IMR-90 (cell line): ENCODE measurements at regions not wholly inside any gene's neighbourhood (a gene's known extent, or its start where the extent isn't known, plus 50 kb on each side); places are given as distances from the start of the nearest gene placed in this dataset.
A peak's percentile ranks its signal among the peaks of the same experiment; 100 is the strongest.

ENCODE experiments used
- ATAC-seq: fragments of 200-7000 bp; cut with Tn5 transposase; 2 replicates; pipeline ENCODE4 v1.9.1; 2020; ENCODE audit warnings: low read depth, mild to moderate bottlenecking, moderate library complexity
- BruUV-seq: library from RNA; stranded (reverse); fragments of 400-500 nt; replicated peaks from 2 replicates; lab custom pipeline; 2021; lab: Mats Ljungman, UMichigan
- CTCF ChIA-PET: fragments of 300-600 bp; formaldehyde crosslinking; extraction: SDS; loops from one replicate; lab custom pipeline; 2021; ENCODE audit warnings: antibody characterized with exemption; lab: Yijun Ruan, JAX
- POLR2A ChIA-PET: fragments of 300-600 bp; sonication (Branson Sonifier 250); formaldehyde crosslinking; loops from one replicate; lab custom pipeline; 2022; ENCODE audit warnings: antibody characterized with exemption; ENCODE audit not compliant: unreplicated experiment; lab: Charles Lee
- DNase-seq: peaks from one replicate; pipeline ENCODE4 v3.0.0; 2013
- H2AFZ ChIP-seq: replicated peaks from 2 replicates; pipeline ENCODE3; 2013; ENCODE audit warnings: low read length, mild to moderate bottlenecking; ENCODE audit not compliant: poor library complexity
- H2AK5ac ChIP-seq: 2 replicates; pipeline ENCODE4 v1.6.1; 2013; ENCODE audit warnings: low read depth, low read length, inconsistent platforms
- H2AK9ac ChIP-seq: replicated peaks from 2 replicates; pipeline ENCODE3; 2013; ENCODE audit warnings: mild to moderate bottlenecking, low read depth, low read length, moderate library complexity; ENCODE audit not compliant: poor library complexity
- H2BK120ac ChIP-seq: 2 replicates; pipeline ENCODE4 v1.6.1; 2013; ENCODE audit warnings: low read depth, low read length, inconsistent platforms
- H2BK15ac ChIP-seq: 3 replicates; pipeline ENCODE4 v1.6.1; 2013; ENCODE audit warnings: low read depth, low read length, inconsistent platforms
- H2BK20ac ChIP-seq: 2 replicates; pipeline ENCODE4 v1.6.1; 2013; ENCODE audit warnings: low read depth, mild to moderate bottlenecking, inconsistent platforms, low read length, moderate library complexity
- H2BK5ac ChIP-seq: 2 replicates; pipeline ENCODE4 v1.6.1; 2013; ENCODE audit warnings: mild to moderate bottlenecking, low read depth, low read length, inconsistent platforms; ENCODE audit not compliant: poor library complexity, severe bottlenecking
- H3K14ac ChIP-seq: replicated peaks from 2 replicates; pipeline ENCODE4 v1.6.1; 2013; ENCODE audit warnings: low read depth, low read length, inconsistent platforms
- H3K18ac ChIP-seq: 2 replicates; pipeline ENCODE4 v1.6.1; 2013; ENCODE audit warnings: low read depth, low read length, control low read depth
- H3K23ac ChIP-seq: 2 replicates; pipeline ENCODE4 v1.6.1; 2013; ENCODE audit warnings: low read depth, low read length, inconsistent platforms
- H3K27ac ChIP-seq: 2 replicates; pipeline ENCODE4 v1.5.1; 2013; ENCODE audit warnings: mild to moderate bottlenecking, control low read depth, low read length; ENCODE audit not compliant: insufficient read depth
- H3K27me3 ChIP-seq: 2 replicates; pipeline ENCODE4 v1.6.1; 2013; ENCODE audit warnings: low read length; ENCODE audit not compliant: control insufficient read depth, insufficient read depth
- H3K36me3 ChIP-seq: 2 replicates; pipeline ENCODE4 v1.6.1; 2013; ENCODE audit warnings: low read length, mixed read lengths; ENCODE audit not compliant: control insufficient read depth, insufficient read depth
- H3K4ac ChIP-seq: 2 replicates; pipeline ENCODE4 v1.6.1; 2013; ENCODE audit warnings: low read depth, low read length, inconsistent platforms
- H3K4me1 ChIP-seq: 2 replicates; pipeline ENCODE4 v1.6.1; 2013; ENCODE audit warnings: low read length, mixed read lengths; ENCODE audit not compliant: control insufficient read depth, insufficient read depth
- H3K4me2 ChIP-seq: 2 replicates; pipeline ENCODE4 v1.6.1; 2013; ENCODE audit warnings: low read depth, mild to moderate bottlenecking, control low read depth, low read length, moderate library complexity
- H3K4me3 ChIP-seq: 2 replicates; pipeline ENCODE4 v1.5.1; 2013; ENCODE audit warnings: low read depth, mild to moderate bottlenecking, control low read depth, low read length, moderate library complexity; ENCODE audit not compliant: insufficient read depth
- H3K56ac ChIP-seq: 2 replicates; pipeline ENCODE4 v1.6.1; 2013; ENCODE audit warnings: low read length, inconsistent platforms; ENCODE audit not compliant: insufficient read depth; ENCODE audit errors: extremely low read depth
- H3K79me1 ChIP-seq, 2 experiments: 2 replicates each; pipeline ENCODE4 v1.6.1; 2013; ENCODE audit warnings: low read length in 2 of 2, inconsistent platforms in 1 of 2, low read depth in 1 of 2
- H3K9ac ChIP-seq: 2 replicates; pipeline ENCODE4 v1.6.1; 2013; ENCODE audit warnings: low read depth, low read length, control low read depth
- H3K9me1 ChIP-seq: 2 replicates; pipeline ENCODE4 v1.6.1; 2013; ENCODE audit warnings: low read length, inconsistent platforms; ENCODE audit not compliant: insufficient read depth
- H3K9me3 ChIP-seq: 2 replicates; pipeline ENCODE4 v1.6.1; 2013; ENCODE audit warnings: low read length; ENCODE audit not compliant: control insufficient read depth, insufficient read depth
- H4K20me1 ChIP-seq: 2 replicates; pipeline ENCODE4 v1.6.1; 2013; ENCODE audit warnings: low read length, inconsistent platforms; ENCODE audit not compliant: insufficient read depth
- H4K5ac ChIP-seq: 2 replicates; pipeline ENCODE4 v1.6.1; 2013; ENCODE audit warnings: mild to moderate bottlenecking, low read depth, low read length, control low read depth
- H4K8ac ChIP-seq, 2 experiments: 2 replicates each; pipeline ENCODE4 v1.6.1; 2013; ENCODE audit warnings: low read depth in 2 of 2, low read length in 2 of 2, control low read depth in 1 of 2, inconsistent platforms in 1 of 2
- H4K91ac ChIP-seq: 2 replicates; pipeline ENCODE4 v1.6.1; 2013; ENCODE audit warnings: low read depth, low read length, inconsistent platforms; ENCODE audit not compliant: insufficient read depth
- BHLHE40 ChIP-seq: fragments of 150-350 bp; IDR thresholded peaks from 2 replicates; pipeline ENCODE4 v1.6.1; 2016; ENCODE audit warnings: mild to moderate bottlenecking, low read depth, low read length
- CEBPB ChIP-seq: IDR thresholded peaks from 2 replicates; pipeline ENCODE4 v1.6.1; 2012; ENCODE audit warnings: low read depth, low read length, improper control_type of control experiment
- CHD1 ChIP-seq: IDR thresholded peaks from 2 replicates; pipeline ENCODE4 v1.6.1; 2012; ENCODE audit warnings: low read depth, low read length, improper control_type of control experiment
- FOS ChIP-seq: fragments of 150-350 bp; IDR thresholded peaks from 2 replicates; pipeline ENCODE4 v1.6.1; 2016; ENCODE audit warnings: low read depth, low read length
- MAFK ChIP-seq: IDR thresholded peaks from 2 replicates; pipeline ENCODE4 v1.6.1; 2012; ENCODE audit warnings: low read depth, low read length, improper control_type of control experiment
- MAZ ChIP-seq: IDR thresholded peaks from 2 replicates; pipeline ENCODE4 v1.6.1; 2012; ENCODE audit warnings: low read depth, mild to moderate bottlenecking, low read length, improper control_type of control experiment, moderate library complexity, borderline replicate concordance
- MXI1 ChIP-seq: IDR thresholded peaks from 2 replicates; pipeline ENCODE4 v1.6.1; 2012; ENCODE audit warnings: low read depth, mild to moderate bottlenecking, low read length, moderate library complexity, borderline replicate concordance
- NFE2L2 ChIP-seq: fragments of 150-350 bp; IDR thresholded peaks from 2 replicates; pipeline ENCODE4 v1.6.1; 2016; ENCODE audit warnings: low read depth, mild to moderate bottlenecking, low read length
- RCOR1 ChIP-seq: IDR thresholded peaks from 2 replicates; pipeline ENCODE4 v1.6.1; 2012; ENCODE audit warnings: mild to moderate bottlenecking, low read length, improper control_type of control experiment; ENCODE audit not compliant: insufficient replicate concordance
- RFX5 ChIP-seq: IDR thresholded peaks from 2 replicates; pipeline ENCODE4 v1.8.0; 2012; ENCODE audit warnings: low read depth, mild to moderate bottlenecking, low read length, moderate library complexity
- SMC3 ChIP-seq: fragments of 150-350 bp; IDR thresholded peaks from 2 replicates; pipeline ENCODE4 v1.6.1; 2016; ENCODE audit warnings: low read depth, mild to moderate bottlenecking, antibody characterized with exemption, low read length, moderate library complexity
- WGBS, 2 experiments: methylation state at CpG; one replicate each; pipeline versions ENCODE4 v1.1.5 to v1.1.7; 2013; ENCODE audit warnings: missing lambda C conversion rate in 2 of 2; ENCODE audit not compliant: insufficient read length in 1 of 2; ENCODE audit errors: extremely low coverage in 2 of 2; 5-methylcytosine and 5-hydroxymethylcytosine counted together
- dilution Hi-C: fragments of 300-500 bp; cut with HindIII; formaldehyde crosslinking; loops from one replicate; pipeline ENCODE4 v1.14.3; 2018; ENCODE audit warnings: low sequenced_read_pairs; ENCODE audit not compliant: unreplicated experiment
- in situ Hi-C: fragments of 300-500 bp; cut with MboI; formaldehyde crosslinking; loops from 3 replicates; pipeline ENCODE4 v1.14.3; 2019; ENCODE audit warnings: low sequenced_read_pairs, inconsistent platforms, mixed read lengths
- intact Hi-C: fragments of 100-400 bp; cut with micrococcal nuclease; formaldehyde crosslinking; loops from 2 replicates; pipeline ENCODE4 v1.10.0; 2022
- TF ChIP-seq, protein P1 (sequence below): fragments of 150-350 bp; IDR thresholded peaks from 2 replicates; pipeline ENCODE4 v1.6.1; 2016; ENCODE audit warnings: low read depth, mild to moderate bottlenecking, low read length, moderate library complexity, borderline replicate concordance
- TF ChIP-seq, protein P2 (sequence below): fragments of 150-350 bp; IDR thresholded peaks from 2 replicates; pipeline ENCODE4 v1.6.1; 2017; ENCODE audit warnings: mild to moderate bottlenecking, antibody characterized with exemption, low read length, low read depth

DNA sequence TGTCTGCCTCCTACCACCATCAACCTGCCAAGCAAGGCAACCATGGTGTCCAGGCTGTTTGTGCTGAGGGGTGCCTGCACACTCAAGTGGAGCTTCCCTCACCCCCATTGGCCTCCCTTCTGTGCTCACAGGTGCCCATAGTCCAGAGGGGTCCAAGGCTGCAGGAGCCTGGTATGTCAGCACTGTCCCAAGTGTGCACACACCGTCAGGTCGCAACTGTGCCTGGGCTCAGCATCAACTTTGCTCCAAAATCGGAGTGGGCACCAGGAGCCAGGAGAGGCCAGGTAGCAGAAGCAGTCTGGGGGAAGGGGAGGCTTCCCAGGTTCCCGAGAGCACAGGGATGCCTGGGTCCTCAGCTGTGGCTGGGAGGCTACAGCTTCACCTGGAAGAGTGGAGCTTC lies 1528.2 kb upstream of the SLC39A10 start:
- no peak overlapping the region for H3K4me3 ChIP-seq
- H3K4me2 ChIP-seq = no peak overlapping the region
- no peak overlapping the region for H3K23ac ChIP-seq
- no peak overlapping the region for H2BK5ac ChIP-seq
- no TSS peak for BruUV-seq
- H2AFZ ChIP-seq = no peak overlapping the region
- peak overlapping the region; percentile 55 for H2AK9ac ChIP-seq
- intact Hi-C loops (no loop called here), in situ Hi-C loops (no loop called here), dilution Hi-C loops (no loop called here)
- no peaks in the 10 kb centered on the region for H3K4me1 ChIP-seq
- 93% methylated on average over 2 of the region's 4 CpGs; no CpG with 5 or more reads in 1 of the 2 experiments for WGBS, 2 experiments
- H4K20me1 ChIP-seq = no peaks in the 10 kb centered on the region
- no peak overlapping the region for H2BK20ac ChIP-seq
- no peak overlapping the region for H3K27ac ChIP-seq
- H4K91ac ChIP-seq = no peak overlapping the region
- H4K5ac ChIP-seq = no peak overlapping the region
- H2BK120ac ChIP-seq = no peak overlapping the region
- no peaks in the 10 kb centered on the region for H3K27me3 ChIP-seq
- no peaks in the 10 kb centered on the region for H3K79me1 ChIP-seq
- no peak overlapping the region for H3K9ac ChIP-seq
- no peak overlapping the region for H3K4ac ChIP-seq
- peaks cover 11% of the 10 kb centered on the region for H3K9me3 ChIP-seq
- H3K18ac ChIP-seq = no peak overlapping the region
- H3K36me3 ChIP-seq = no peaks in the 10 kb centered on the region
- no peak overlapping the region for H2AK5ac ChIP-seq
- no peak overlapping the region for H2BK15ac ChIP-seq
- H3K9me1 ChIP-seq = no peaks in the 10 kb centered on the region
- CTCF ChIA-PET = no interaction called here
- no peak for TF ChIP-seq MAZ
- TF ChIP-seq CEBPB = no peak
- no peak for TF ChIP-seq CHD1
- no peak for TF ChIP-seq RFX5
- no peak for TF ChIP-seq FOS
- no peak for TF ChIP-seq BHLHE40
- TF ChIP-seq RCOR1 = no peak
- no peak for TF ChIP-seq SMC3
- no peak for TF ChIP-seq MAFK
- TF ChIP-seq MXI1 = no peak
- TF ChIP-seq, protein P1, sequence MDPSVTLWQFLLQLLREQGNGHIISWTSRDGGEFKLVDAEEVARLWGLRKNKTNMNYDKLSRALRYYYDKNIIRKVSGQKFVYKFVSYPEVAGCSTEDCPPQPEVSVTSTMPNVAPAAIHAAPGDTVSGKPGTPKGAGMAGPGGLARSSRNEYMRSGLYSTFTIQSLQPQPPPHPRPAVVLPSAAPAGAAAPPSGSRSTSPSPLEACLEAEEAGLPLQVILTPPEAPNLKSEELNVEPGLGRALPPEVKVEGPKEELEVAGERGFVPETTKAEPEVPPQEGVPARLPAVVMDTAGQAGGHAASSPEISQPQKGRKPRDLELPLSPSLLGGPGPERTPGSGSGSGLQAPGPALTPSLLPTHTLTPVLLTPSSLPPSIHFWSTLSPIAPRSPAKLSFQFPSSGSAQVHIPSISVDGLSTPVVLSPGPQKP = no peak
- TF ChIP-seq, protein P2, sequence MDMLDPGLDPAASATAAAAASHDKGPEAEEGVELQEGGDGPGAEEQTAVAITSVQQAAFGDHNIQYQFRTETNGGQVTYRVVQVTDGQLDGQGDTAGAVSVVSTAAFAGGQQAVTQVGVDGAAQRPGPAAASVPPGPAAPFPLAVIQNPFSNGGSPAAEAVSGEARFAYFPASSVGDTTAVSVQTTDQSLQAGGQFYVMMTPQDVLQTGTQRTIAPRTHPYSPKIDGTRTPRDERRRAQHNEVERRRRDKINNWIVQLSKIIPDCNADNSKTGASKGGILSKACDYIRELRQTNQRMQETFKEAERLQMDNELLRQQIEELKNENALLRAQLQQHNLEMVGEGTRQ = no peak
- no peak for TF ChIP-seq NFE2L2
- no peak overlapping the region for H3K56ac ChIP-seq
- ATAC-seq = no peak
- POLR2A ChIA-PET = no interaction called here
- H3K14ac ChIP-seq = no peak overlapping the region
- DNase-seq = no peak
- no peak overlapping the region for H4K8ac ChIP-seq
